GM10266 (cell line): ENCODE measurements at regions not wholly inside any gene's neighbourhood (a gene's known extent, or its start where the extent isn't known, plus 50 kb on each side); places are given as distances from the start of the nearest gene placed in this dataset.

Source experiments
- DNase-seq: peaks from one replicate; pipeline ENCODE4 v3.0.0; 2012; ENCODE audit errors: extremely low spot score
- CTCF ChIP-seq: IDR thresholded peaks from 2 replicates; pipeline ENCODE4 v1.5.1; 2012; ENCODE audit warnings: mild to moderate bottlenecking, low read depth; ENCODE audit not compliant: control insufficient read depth, insufficient read depth; ENCODE audit errors: missing control alignments

DNA sequence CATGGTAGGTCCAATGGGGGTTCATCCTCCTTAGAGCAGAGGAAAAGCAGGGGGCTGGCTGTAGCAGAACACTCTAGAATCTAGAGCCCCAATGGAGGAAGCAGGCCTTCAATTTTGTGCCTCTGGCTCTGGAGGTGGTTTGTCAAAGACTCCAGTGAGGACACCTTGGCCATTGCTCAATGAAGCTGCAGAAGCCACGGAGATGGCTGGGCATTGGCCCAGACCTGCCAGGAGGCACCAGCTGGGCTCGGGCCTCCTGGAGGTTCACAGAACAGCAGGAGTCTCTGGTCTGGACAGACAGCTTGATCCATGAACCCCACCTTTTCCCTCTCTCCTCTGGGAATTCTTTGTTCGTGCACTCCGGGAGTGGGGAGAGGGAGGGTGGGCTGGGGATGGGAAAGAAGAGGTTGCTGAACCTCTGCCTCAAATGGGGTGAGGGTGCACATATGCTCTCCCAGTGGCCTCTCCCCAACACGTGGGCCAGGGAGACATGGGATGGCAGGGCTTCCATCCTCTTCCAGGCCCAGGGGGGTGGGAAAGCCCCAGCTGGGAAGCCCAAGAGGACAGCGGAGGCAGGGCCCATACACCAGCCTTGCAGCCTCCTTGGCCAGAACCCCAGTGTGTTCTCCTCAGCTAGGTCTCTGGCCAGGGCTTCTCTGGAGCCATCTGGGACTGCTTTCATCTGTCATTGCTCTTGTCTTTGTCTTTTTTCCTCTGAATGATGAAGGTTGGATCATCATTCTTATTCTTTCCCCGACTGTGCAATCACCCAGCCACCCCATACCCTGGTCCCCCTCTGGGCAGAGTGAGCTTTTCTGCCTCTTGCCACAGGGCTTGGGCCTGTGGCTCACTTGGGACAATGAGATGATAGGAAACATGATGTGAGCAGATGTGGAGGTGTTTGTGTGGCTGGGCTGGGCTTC lies 1019.4 kb downstream of the BRD1 start:
- TF ChIP-seq CTCF = no peak
- DNase-seq = no peak

- no peak for DNase-seq
- TF ChIP-seq CTCF = no peak
Measured at GRCh38 chr22:48807155-48807554, 1020.5 kb downstream of the BRD1 start.

DNA sequence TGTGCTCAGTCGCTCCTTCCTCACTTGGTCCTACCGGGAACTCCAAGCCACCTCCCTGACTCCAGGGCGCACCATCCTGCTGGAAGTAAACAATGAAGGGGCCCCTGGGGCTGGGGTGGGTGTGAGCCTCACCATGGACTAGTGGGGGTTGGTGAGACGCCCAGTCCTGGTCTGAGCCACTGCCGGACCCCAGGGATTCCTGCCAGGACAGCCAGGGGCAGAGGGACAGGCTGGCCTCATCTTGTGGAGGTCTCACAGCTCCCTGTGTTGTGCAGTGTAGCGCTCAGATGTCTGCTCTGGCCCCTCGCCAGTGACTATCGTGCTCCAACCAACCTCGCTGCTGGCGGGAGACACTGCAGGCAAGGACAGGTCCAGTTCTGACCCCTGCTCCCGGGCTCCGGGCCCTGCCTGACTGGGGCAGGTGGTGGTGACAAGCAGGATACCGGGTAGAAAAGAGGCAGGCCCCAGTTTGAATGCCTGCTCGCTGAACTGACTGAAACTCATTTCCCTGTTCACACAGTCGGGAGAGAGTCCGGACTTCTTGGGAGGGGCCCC lies 1021.4 kb downstream of the BRD1 start:
- no peak for DNase-seq
- TF ChIP-seq CTCF = no peak

DNA sequence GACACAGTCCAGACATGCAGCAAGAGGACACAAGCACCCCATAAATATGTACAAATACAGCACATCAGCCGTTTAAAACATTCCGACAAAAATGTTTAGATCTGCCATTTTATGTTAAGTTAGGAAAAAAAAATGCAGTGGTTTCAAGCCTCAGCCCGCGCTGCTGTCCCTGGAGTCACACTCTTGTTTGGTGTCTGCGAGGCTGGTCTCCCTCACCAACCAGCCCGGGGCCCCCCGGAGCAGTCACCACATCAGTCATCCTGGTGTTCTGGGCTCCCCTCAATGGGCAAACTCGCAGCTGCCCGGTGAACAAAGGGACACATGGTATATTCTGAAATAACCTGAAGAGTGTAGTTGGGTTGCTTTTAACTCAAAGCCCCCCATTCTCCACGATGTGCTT lies 1022.2 kb downstream of the BRD1 start:
- no peak for DNase-seq
- TF ChIP-seq CTCF = no peak

DNA sequence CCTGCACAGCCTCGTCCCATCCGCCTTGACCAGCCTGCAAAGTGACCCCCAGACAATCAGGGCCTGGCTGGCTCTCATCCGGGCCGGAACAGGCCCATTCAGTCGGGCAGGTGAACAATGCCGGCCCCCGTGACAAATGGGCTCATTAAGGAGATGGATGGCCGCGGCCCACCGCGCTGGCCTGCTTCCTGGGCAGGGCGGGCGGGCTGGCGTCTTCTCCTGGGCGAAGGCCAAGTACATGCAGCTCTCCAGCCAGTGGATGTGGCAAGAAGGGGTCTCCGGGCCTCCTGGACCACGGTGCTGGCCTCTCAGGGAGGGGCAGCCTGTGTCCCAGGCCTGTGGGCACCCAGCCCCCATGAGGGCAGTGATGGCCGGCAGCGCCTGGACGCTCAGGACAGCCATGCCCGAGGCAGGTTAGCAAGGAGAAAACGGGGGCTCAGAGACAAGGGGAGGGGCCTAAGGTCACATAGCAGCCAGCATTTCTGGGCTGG lies 1022.8 kb downstream of the BRD1 start:
- TF ChIP-seq CTCF = no peak
- DNase-seq = no peak

GRCh38 chr22:48803948-48804810 lies 1023.5 kb downstream of the BRD1 start:
- DNase-seq = no peak
- TF ChIP-seq CTCF = no peak
